Right ventricle myocardium inferior (tissue), 1 donor: ENCODE measurements at regions not wholly inside any gene's neighbourhood (a gene's known extent, or its start where the extent isn't known, plus 50 kb on each side); places are given as distances from the start of the nearest gene placed in this dataset.

ENCODE experiments used
- ATAC-seq: fragments of 200-7000 bp; cut with Tn5 transposase; one replicate; pipeline ENCODE4 v1.9.1; 2020; ENCODE audit warnings: mild to moderate bottlenecking, moderate library complexity
- DNase-seq: peaks from one replicate; pipeline ENCODE4 v3.0.0; 2021; ENCODE audit errors: missing footprints
- intact Hi-C: fragments of 100-400 bp; cut with DNase I; formaldehyde crosslinking; loops from one replicate; pipeline ENCODE4 v1.11.0; 2022
- donor health status: DM: no; HTN: yes; CAD: no; lungs with severe emphysema.

- ATAC-seq (no peak), DNase-seq (no peak)
- intact Hi-C loops, result no loop called here
These were observed 1577.5 kb upstream of the PCDH7 start for GRCh38 chr4:29142708-29143107.

- no peak for ATAC-seq
- intact Hi-C loops, result no loop called here
These were observed 1568.6 kb upstream of the PCDH7 start for GRCh38 chr4:29151584-29151983.

GRCh38 chr4:29153642-29154041 is 1566.5 kb upstream of the PCDH7 start:
- ATAC-seq, result no peak
- intact Hi-C loops, result no loop called here

More at GRCh38 chr4:29151584-29151983, 1568.6 kb upstream of the PCDH7 start:
- DNase-seq, result no peak

GRCh38 chr4:29175291-29175690 is 1544.9 kb upstream of the PCDH7 start:
- intact Hi-C loops, result no loop called here
- no peak for ATAC-seq

More at GRCh38 chr4:29153642-29154041, 1566.5 kb upstream of the PCDH7 start:
- no peak for DNase-seq

GRCh38 chr4:29199025-29199424 is 1521.1 kb upstream of the PCDH7 start:
- intact Hi-C loops, result no loop called here
- DNase-seq (no peak), ATAC-seq (no peak)

More at GRCh38 chr4:29175291-29175690, 1544.9 kb upstream of the PCDH7 start:
- no peak for DNase-seq

GRCh38 chr4:29199485-29199884 is 1520.7 kb upstream of the PCDH7 start:
- intact Hi-C loops, result no loop called here
- DNase-seq (no peak), ATAC-seq (no peak)

GRCh38 chr4:29213020-29213419 is 1507.1 kb upstream of the PCDH7 start:
- ATAC-seq (no peak), DNase-seq (no peak)
- intact Hi-C loops, result no loop called here

- intact Hi-C loops, result no loop called here
- no peak for DNase-seq
- ATAC-seq, result no peak
These were observed 1499.4 kb upstream of the PCDH7 start for GRCh38 chr4:29220761-29221160.

- no peak for DNase-seq
- ATAC-seq, result no peak
- intact Hi-C loops, result no loop called here
These were observed 1495.3 kb upstream of the PCDH7 start for GRCh38 chr4:29224911-29225310.

- no peak for DNase-seq
- intact Hi-C loops, result no loop called here
- ATAC-seq, result no peak
These were observed 1479.5 kb upstream of the PCDH7 start for GRCh38 chr4:29240641-29241040.

GRCh38 chr4:29243054-29243453 is 1477.1 kb upstream of the PCDH7 start:
- ATAC-seq (no peak), DNase-seq (no peak)
- intact Hi-C loops, result no loop called here

- DNase-seq (no peak), ATAC-seq (no peak)
- intact Hi-C loops, result no loop called here
These were observed 1476.3 kb upstream of the PCDH7 start for GRCh38 chr4:29243851-29244250.

GRCh38 chr4:29259556-29259955 is 1460.6 kb upstream of the PCDH7 start:
- ATAC-seq (no peak), DNase-seq (no peak)
- intact Hi-C loops, result no loop called here

- intact Hi-C loops, result no loop called here
- DNase-seq (no peak), ATAC-seq (no peak)
These were observed 1457.2 kb upstream of the PCDH7 start for GRCh38 chr4:29262986-29263385.

GRCh38 chr4:29276150-29276549 is 1444.0 kb upstream of the PCDH7 start:
- intact Hi-C loops, result no loop called here
- no peak for DNase-seq
- no peak for ATAC-seq

- no peak for DNase-seq
- intact Hi-C loops, result no loop called here
- ATAC-seq, result no peak
These were observed 1442.8 kb upstream of the PCDH7 start for GRCh38 chr4:29277381-29277780.

GRCh38 chr4:29278585-29278984 is 1441.6 kb upstream of the PCDH7 start:
- DNase-seq, result no peak
- intact Hi-C loops, result no loop called here
- ATAC-seq, result no peak

GRCh38 chr4:29289118-29289517 is 1431.1 kb upstream of the PCDH7 start:
- intact Hi-C loops, result no loop called here
- DNase-seq, result no peak
- ATAC-seq, result no peak

GRCh38 chr4:29295280-29295679 is 1424.9 kb upstream of the PCDH7 start:
- intact Hi-C loops, result no loop called here
- no peak for ATAC-seq
- no peak for DNase-seq

GRCh38 chr4:29304595-29304994 is 1415.6 kb upstream of the PCDH7 start:
- no peak for ATAC-seq
- DNase-seq, result no peak
- intact Hi-C loops, result no loop called here

GRCh38 chr4:29307256-29307655 is 1412.9 kb upstream of the PCDH7 start:
- intact Hi-C loops, result no loop called here
- ATAC-seq, result no peak
- DNase-seq, result no peak

- intact Hi-C loops, result no loop called here
These were observed 1412.4 kb upstream of the PCDH7 start for GRCh38 chr4:29307755-29308154.

More at GRCh38 chr4:29307755-29308154, 1412.4 kb upstream of the PCDH7 start:
- DNase-seq (no peak), ATAC-seq (no peak)
